Keratinocyte (primary cell): ENCODE measurements at regions not wholly inside any gene's neighbourhood (a gene's known extent, or its start where the extent isn't known, plus 50 kb on each side); places are given as distances from the start of the nearest gene placed in this dataset.

Experiments
- DNase-seq: peaks from one replicate; pipeline ENCODE4 v3.0.0-alpha.2; 2011; ENCODE audit warnings: low read depth, missing footprints, low spot score
- FAIRE-seq: peaks from 2 replicates; lab custom pipeline; 2011; peaks lifted over from hg19 to GRCh38; lab: Jason Lieb, UNC
- H2AFZ ChIP-seq: 2 replicates; pipeline ENCODE4 v1.6.0; 2012; ENCODE audit warnings: low read length, control low read depth, inconsistent platforms; ENCODE audit not compliant: control insufficient read depth
- H3K27ac ChIP-seq: 2 replicates; pipeline ENCODE4 v1.5.1; 2011; ENCODE audit warnings: low read length; ENCODE audit not compliant: control insufficient read depth, insufficient read depth
- H3K27me3 ChIP-seq: 3 replicates; pipeline ENCODE4 v1.6.0; 2011; ENCODE audit warnings: low read length; ENCODE audit not compliant: control insufficient read depth, insufficient read depth; ENCODE audit errors: extremely low read depth
- H3K36me3 ChIP-seq, 2 experiments: 2 replicates in 1 of 2; 3 replicates in 1 of 2; pipeline ENCODE4 v1.5.1; 2011; ENCODE audit warnings: low read length in 2 of 2, mild to moderate bottlenecking in 1 of 2; ENCODE audit not compliant: control insufficient read depth in 2 of 2, insufficient read depth in 2 of 2; ENCODE audit errors: extremely low read depth in 1 of 2
- H3K4me1 ChIP-seq: 3 replicates; pipeline ENCODE4 v1.5.1; 2011; ENCODE audit warnings: low read length; ENCODE audit not compliant: control insufficient read depth, insufficient read depth; ENCODE audit errors: extremely low read depth
- H3K4me2 ChIP-seq: 3 replicates; pipeline ENCODE4 v1.6.0; 2011; ENCODE audit warnings: low read depth, low read length; ENCODE audit not compliant: control insufficient read depth, insufficient read depth; ENCODE audit errors: extremely low read depth
- H3K4me3 ChIP-seq, 3 experiments: fragments of 200-600 bp in 1 of 3; sonication (generic) in 1 of 3; 2 replicates in 2 of 3; 3 replicates in 1 of 3; pipeline ENCODE4 v1.5.1; 2011 to 2016; ENCODE audit warnings: low read length in 3 of 3, mild to moderate bottlenecking in 3 of 3, control low read depth in 2 of 3, inconsistent platforms in 1 of 3, low read depth in 1 of 3, mixed read lengths in 1 of 3, mixed run types in 1 of 3, moderate library complexity in 1 of 3; ENCODE audit not compliant: control insufficient read depth in 2 of 3, insufficient read depth in 2 of 3; ENCODE audit errors: extremely low read depth in 1 of 3
- H3K79me2 ChIP-seq: 2 replicates; pipeline ENCODE4 v1.6.0; 2012; ENCODE audit warnings: low read length; ENCODE audit not compliant: control insufficient read depth, insufficient read depth
- H3K9ac ChIP-seq: 3 replicates; pipeline ENCODE4 v1.6.0; 2011; ENCODE audit warnings: low read length; ENCODE audit not compliant: control insufficient read depth, insufficient read depth; ENCODE audit errors: extremely low read depth
- H3K9me1 ChIP-seq: 3 replicates; pipeline ENCODE4 v1.6.0; 2011; ENCODE audit warnings: low read length; ENCODE audit not compliant: control insufficient read depth, insufficient read depth; ENCODE audit errors: extremely low read depth
- H3K9me3 ChIP-seq: 2 replicates; pipeline ENCODE4 v1.5.1; 2012; ENCODE audit warnings: low read depth, low read length; ENCODE audit not compliant: control insufficient read depth
- H4K20me1 ChIP-seq: 3 replicates; pipeline ENCODE4 v1.6.0; 2011; ENCODE audit warnings: low read length; ENCODE audit not compliant: control insufficient read depth, insufficient read depth; ENCODE audit errors: extremely low read depth
- CTCF ChIP-seq, 3 experiments: IDR thresholded peaks in 1 of 3; conservative IDR thresholded peaks in 1 of 3; optimal IDR thresholded peaks in 1 of 3; 2 replicates in 2 of 3; 3 replicates in 1 of 3; pipeline versions ENCODE3 to v1.5.1; 2011; ENCODE audit warnings: low read length in 3 of 3, mild to moderate bottlenecking in 3 of 3, moderate library complexity in 2 of 3, control low read depth in 1 of 3, inconsistent platforms in 1 of 3; ENCODE audit not compliant: insufficient read depth in 2 of 3; ENCODE audit errors: extremely low read depth in 1 of 3
- EZH2 ChIP-seq: IDR thresholded peaks from one replicate; pipeline ENCODE4 v1.6.1; 2012; ENCODE audit warnings: inconsistent platforms, mild to moderate bottlenecking, low read length, moderate library complexity
- dilution Hi-C: fragments of 300-500 bp; cut with MboI; formaldehyde crosslinking; loops from one replicate; pipeline ENCODE4 v1.7.0; 2020; ENCODE audit warnings: low sequenced_read_pairs; ENCODE audit not compliant: extremely low pct_ligation_motif_present

- H4K20me1 ChIP-seq: peaks cover 2% of the 10 kb centered on the region
- dilution Hi-C loops: no loop called here
- peaks cover 38% of the 10 kb centered on the region for H3K27me3 ChIP-seq
- H3K36me3 ChIP-seq: no peaks in the 10 kb centered on the region
- H2AFZ ChIP-seq: no peak overlapping the region
- no peak for DNase-seq
- no peak overlapping the region for H3K9ac ChIP-seq
- no peak overlapping the region for H3K4me2 ChIP-seq
- no peaks in the 10 kb centered on the region for H3K9me3 ChIP-seq
- no peaks in the 10 kb centered on the region for H3K79me2 ChIP-seq
- no peak overlapping the region for H3K27ac ChIP-seq
- no peak overlapping the region for H3K4me3 ChIP-seq
- H3K4me1 ChIP-seq: no peaks in the 10 kb centered on the region
- FAIRE-seq: no peak
- TF ChIP-seq EZH2 (no peak), CTCF (optimal IDR thresholded peaks at IDR 0.05 in 1 of 3, IDR thresholded peaks at IDR 0.05 in 1 of 3, conservative IDR thresholded peaks at IDR 0.05 in 1 of 3; ENCODE audit: extremely low read depth in 1 of 3, insufficient read depth in 2 of 3, low read length in 3 of 3) (no peak)
- no peaks in the 10 kb centered on the region for H3K9me1 ChIP-seq
Measured at GRCh38 chr17:77779711-77780539, 178.6 kb upstream of the TNRC6C start.

- no peak overlapping the region for H2AFZ ChIP-seq
- FAIRE-seq (no peak), DNase-seq (no peak)
- H3K9ac ChIP-seq: no peak overlapping the region
- no peak for TF ChIP-seq CTCF (optimal IDR thresholded peaks at IDR 0.05 in 1 of 3, IDR thresholded peaks at IDR 0.05 in 1 of 3, conservative IDR thresholded peaks at IDR 0.05 in 1 of 3; ENCODE audit: extremely low read depth in 1 of 3, insufficient read depth in 2 of 3, low read length in 3 of 3)
- no peak for TF ChIP-seq EZH2
- dilution Hi-C loops: no loop called here
- no peaks in the 10 kb centered on the region for H3K4me1 ChIP-seq
- peaks cover 40% of the 10 kb centered on the region for H3K27me3 ChIP-seq
- H3K27ac ChIP-seq: no peak overlapping the region
- H3K36me3 ChIP-seq: no peaks in the 10 kb centered on the region
- H4K20me1 ChIP-seq: peaks cover 2% of the 10 kb centered on the region
- H3K9me3 ChIP-seq: no peaks in the 10 kb centered on the region
- H3K4me3 ChIP-seq: no peak overlapping the region
- no peak overlapping the region for H3K4me2 ChIP-seq
- H3K79me2 ChIP-seq: no peaks in the 10 kb centered on the region
- no peaks in the 10 kb centered on the region for H3K9me1 ChIP-seq
Measured at GRCh38 chr17:77781536-77781935, 177.0 kb upstream of the TNRC6C start.
